ENCODE measurements at regions not wholly inside any gene's neighbourhood (a gene's known extent, or its start where the extent isn't known, plus 50 kb on each side); places are given as distances from the start of the nearest gene placed in this dataset.

GRCh38 chrX:145464650-145465049 is 217.3 kb downstream of the SPANXN1 start:
- in situ Hi-C loops (cut with HindIII; ENCODE audit: low pct_ligation_motif_present, low sequenced_read_pairs) = no loop called here
- TF ChIP-seq CTCF (IDR thresholded peaks at IDR 0.05; ENCODE audit: low read depth, low read length, missing control alignments) = no peak
- H3K36me3 ChIP-seq (replicated peaks) = no peaks in the 10 kb centered on the region
- no peak for DNase-seq
- no peaks in the 10 kb centered on the region for H3K27me3 ChIP-seq (replicated peaks)
- no peak overlapping the region for H3K4me3 ChIP-seq (ENCODE audit: low read depth, low read length)
- no peak overlapping the region for H3K27ac ChIP-seq

GRCh38 chrX:145475725-145476124 is 228.4 kb downstream of the SPANXN1 start:
- in situ Hi-C loops (cut with HindIII; ENCODE audit: low pct_ligation_motif_present, low sequenced_read_pairs) = no loop called here
- H3K4me3 ChIP-seq (ENCODE audit: low read depth, low read length) = no peak overlapping the region
- H3K27ac ChIP-seq = no peak overlapping the region
- DNase-seq = no peak
- no peaks in the 10 kb centered on the region for H3K36me3 ChIP-seq (replicated peaks)
- no peaks in the 10 kb centered on the region for H3K27me3 ChIP-seq (replicated peaks)
- TF ChIP-seq CTCF (IDR thresholded peaks at IDR 0.05; ENCODE audit: low read depth, low read length, missing control alignments) = no peak

GRCh38 chrX:145484740-145485139 is 237.4 kb downstream of the SPANXN1 start:
- no peaks in the 10 kb centered on the region for H3K27me3 ChIP-seq (replicated peaks)
- in situ Hi-C loops (cut with HindIII; ENCODE audit: low pct_ligation_motif_present, low sequenced_read_pairs) = no loop called here
- no peak for TF ChIP-seq CTCF (IDR thresholded peaks at IDR 0.05; ENCODE audit: low read depth, low read length, missing control alignments)
- H3K4me3 ChIP-seq (ENCODE audit: low read depth, low read length) = no peak overlapping the region
- DNase-seq = no peak
- no peaks in the 10 kb centered on the region for H3K36me3 ChIP-seq (replicated peaks)
- H3K27ac ChIP-seq = no peak overlapping the region

GRCh38 chrX:145502670-145503069 is 255.4 kb downstream of the SPANXN1 start:
- no peaks in the 10 kb centered on the region for H3K36me3 ChIP-seq (replicated peaks)
- no peak overlapping the region for H3K4me3 ChIP-seq (ENCODE audit: low read depth, low read length)
- in situ Hi-C loops (cut with HindIII; ENCODE audit: low pct_ligation_motif_present, low sequenced_read_pairs) = no loop called here
- no peaks in the 10 kb centered on the region for H3K27me3 ChIP-seq (replicated peaks)
- DNase-seq = no peak
- no peak for TF ChIP-seq CTCF (IDR thresholded peaks at IDR 0.05; ENCODE audit: low read depth, low read length, missing control alignments)
- no peak overlapping the region for H3K27ac ChIP-seq

GRCh38 chrX:145506214-145506613 is 258.9 kb downstream of the SPANXN1 start:
- Histone ChIP-seq H3K36me3 (replicated peaks) (no peaks in the 10 kb centered on the region), H3K4me3 (ENCODE audit: low read depth, low read length) (no peak overlapping the region), H3K27ac (no peak overlapping the region), H3K27me3 (replicated peaks) (no peaks in the 10 kb centered on the region)
- no peak for TF ChIP-seq CTCF (IDR thresholded peaks at IDR 0.05; ENCODE audit: low read depth, low read length, missing control alignments)
- no peak for DNase-seq
- in situ Hi-C loops (cut with HindIII; ENCODE audit: low pct_ligation_motif_present, low sequenced_read_pairs) = no loop called here

GRCh38 chrX:145524931-145525330 is 277.6 kb downstream of the SPANXN1 start:
- Histone ChIP-seq H3K36me3 (replicated peaks) (no peaks in the 10 kb centered on the region), H3K27me3 (replicated peaks) (no peaks in the 10 kb centered on the region), H3K4me3 (ENCODE audit: low read depth, low read length) (no peak overlapping the region), H3K27ac (no peak overlapping the region)
- in situ Hi-C loops (cut with HindIII; ENCODE audit: low pct_ligation_motif_present, low sequenced_read_pairs) = no loop called here
- TF ChIP-seq CTCF (IDR thresholded peaks at IDR 0.05; ENCODE audit: low read depth, low read length, missing control alignments) = no peak
- DNase-seq = no peak
